ENCODE measurements at regions not wholly inside any gene's neighbourhood (a gene's known extent, or its start where the extent isn't known, plus 50 kb on each side); places are given as distances from the start of the nearest gene placed in this dataset.

GRCh38 chr6:120077489-120077888 is 727.9 kb upstream of the MAN1A1 start:
- H3K4me3 ChIP-seq (ENCODE audit: low read depth, poor library complexity, severe bottlenecking), result no peak overlapping the region
- TF ChIP-seq POLR2A (IDR thresholded peaks at IDR 0.05), result no peak
- TF ChIP-seq CTCF (IDR thresholded peaks at IDR 0.05), result no peak
- 31 to 49% methylated on average over 2 of the region's 2 CpGs for WGBS, 2 donors
- DNase-seq (ENCODE audit: low spot score in 2 of 2), result peak in 1 of 2 donors; percentile 64
- intact Hi-C loops (cut with DNase I; ENCODE audit: low total_unique reads), result no loop called here

- TF ChIP-seq CTCF (IDR thresholded peaks at IDR 0.05), result no peak
- TF ChIP-seq POLR2A (IDR thresholded peaks at IDR 0.05), result no peak
- WGBS, 2 donors, result 37 to 69% methylated on average over 1 of the region's 1 CpG
- H3K4me3 ChIP-seq (ENCODE audit: low read depth, poor library complexity, severe bottlenecking), result no peak overlapping the region
- intact Hi-C loops (cut with DNase I; ENCODE audit: low total_unique reads), result no loop called here
- DNase-seq (ENCODE audit: low spot score in 2 of 2), result no peak
These were observed 708.8 kb upstream of the MAN1A1 start for GRCh38 chr6:120058410-120058809.

- intact Hi-C loops (cut with DNase I; ENCODE audit: low total_unique reads), result no loop called here
These were observed 706.5 kb upstream of the MAN1A1 start for GRCh38 chr6:120056085-120056484.

GRCh38 chr6:120055071-120055470 is 705.5 kb upstream of the MAN1A1 start:
- WGBS, 2 donors, result 66 to 73% methylated on average over 4 of the region's 4 CpGs

More at GRCh38 chr6:120056085-120056484, 706.5 kb upstream of the MAN1A1 start:
- TF ChIP-seq POLR2A (IDR thresholded peaks at IDR 0.05) (no peak), CTCF (IDR thresholded peaks at IDR 0.05) (no peak)
- H3K4me3 ChIP-seq (ENCODE audit: low read depth, poor library complexity, severe bottlenecking), result no peak overlapping the region
- DNase-seq (ENCODE audit: low spot score in 2 of 2), result no peak
- WGBS, 2 donors, result 49 to 51% methylated on average over 7 of the region's 7 CpGs

GRCh38 chr6:120039664-120040063 is 690.1 kb upstream of the MAN1A1 start:
- intact Hi-C loops (cut with DNase I; ENCODE audit: low total_unique reads), result no loop called here
- 76 to 77% methylated on average over 2 of the region's 2 CpGs for WGBS, 2 donors

More at GRCh38 chr6:120055071-120055470, 705.5 kb upstream of the MAN1A1 start:
- H3K4me3 ChIP-seq (ENCODE audit: low read depth, poor library complexity, severe bottlenecking), result no peak overlapping the region
- TF ChIP-seq CTCF (IDR thresholded peaks at IDR 0.05), result no peak
- no peak for TF ChIP-seq POLR2A (IDR thresholded peaks at IDR 0.05)
- no peak for DNase-seq (ENCODE audit: low spot score in 2 of 2)
- intact Hi-C loops (cut with DNase I; ENCODE audit: low total_unique reads), result no loop called here

More at GRCh38 chr6:120039664-120040063, 690.1 kb upstream of the MAN1A1 start:
- no peak for TF ChIP-seq CTCF (IDR thresholded peaks at IDR 0.05)
- DNase-seq (ENCODE audit: low spot score in 2 of 2), result no peak
- no peak overlapping the region for H3K4me3 ChIP-seq (ENCODE audit: low read depth, poor library complexity, severe bottlenecking)

Measured in lower leg skin (tissue), 4 donors.